Hepatic stellate cell (primary cell): ENCODE measurements at regions not wholly inside any gene's neighbourhood (a gene's known extent, or its start where the extent isn't known, plus 50 kb on each side); places are given as distances from the start of the nearest gene placed in this dataset.

Source experiments
- DNase-seq: peaks from one replicate; pipeline ENCODE4 v3.0.0; 2011; ENCODE audit warnings: low spot score

- DNase-seq, result no peak
These were observed 53.1 kb downstream of the CH25H start for GRCh38 chr10:89153971-89154370.

GRCh38 chr10:89153116-89153515, 54.0 kb downstream of the CH25H start:
- DNase-seq, result no peak

- DNase-seq, result no peak
These were observed 55.3 kb downstream of the CH25H start for GRCh38 chr10:89151857-89152256.

GRCh38 chr10:89148061-89148460, 59.1 kb downstream of the CH25H start:
- no peak for DNase-seq

- no peak for DNase-seq
These were observed 59.9 kb downstream of the CH25H start for GRCh38 chr10:89147256-89147655.

GRCh38 chr10:89144836-89145235, 62.3 kb downstream of the CH25H start:
- no peak for DNase-seq

GRCh38 chr10:89142590-89142989, 64.5 kb downstream of the CH25H start:
- DNase-seq, result no peak

GRCh38 chr10:89138755-89139490, 68.2 kb downstream of the CH25H start:
- DNase-seq, result no peak

GRCh38 chr10:89134963-89135362, 72.2 kb downstream of the CH25H start:
- no peak for DNase-seq

- no peak for DNase-seq
These were observed 77.2 kb downstream of the CH25H start for GRCh38 chr10:89129911-89130310.

GRCh38 chr10:89122433-89123051, 84.6 kb downstream of the CH25H start:
- DNase-seq, result no peak

GRCh38 chr10:89121764-89122020, 85.4 kb downstream of the CH25H start:
- DNase-seq, result no peak

GRCh38 chr10:89120931-89121763, 86.0 kb downstream of the CH25H start:
- DNase-seq, result no peak

- DNase-seq, result no peak
These were observed 87.5 kb downstream of the CH25H start for GRCh38 chr10:89119651-89120050.

GRCh38 chr10:89118091-89118490, 89.0 kb downstream of the CH25H start:
- no peak for DNase-seq

- DNase-seq, result peak; percentile 50
These were observed 91.1 kb downstream of the CH25H start for GRCh38 chr10:89115876-89116627.

GRCh38 chr10:89114846-89115625, 92.1 kb downstream of the CH25H start:
- DNase-seq, result no peak

GRCh38 chr10:89102735-89103134, 104.4 kb downstream of the CH25H start:
- DNase-seq, result no peak

- no peak for DNase-seq
These were observed 105.2 kb downstream of the CH25H start for GRCh38 chr10:89101943-89102342.

- peak; percentile 19 for DNase-seq
These were observed 106.4 kb downstream of the CH25H start for GRCh38 chr10:89100680-89101079.

- DNase-seq, result no peak
These were observed 106.6 kb downstream of the FAS start for GRCh38 chr10:89097226-89097625.
